ENCODE measurements at regions not wholly inside any gene's neighbourhood (a gene's known extent, or its start where the extent isn't known, plus 50 kb on each side); places are given as distances from the start of the nearest gene placed in this dataset.

- TF ChIP-seq CTCF (IDR thresholded peaks at IDR 0.05) (no peak), POLR2A (IDR thresholded peaks at IDR 0.05) (no peak)
These were observed 69.0 kb upstream of the DSG1 start for GRCh38 chr18:31248783-31249521.

Measured in uterus (tissue), 2 donors.